ENCODE measurements at regions not wholly inside any gene's neighbourhood (a gene's known extent, or its start where the extent isn't known, plus 50 kb on each side); places are given as distances from the start of the nearest gene placed in this dataset.

DNA sequence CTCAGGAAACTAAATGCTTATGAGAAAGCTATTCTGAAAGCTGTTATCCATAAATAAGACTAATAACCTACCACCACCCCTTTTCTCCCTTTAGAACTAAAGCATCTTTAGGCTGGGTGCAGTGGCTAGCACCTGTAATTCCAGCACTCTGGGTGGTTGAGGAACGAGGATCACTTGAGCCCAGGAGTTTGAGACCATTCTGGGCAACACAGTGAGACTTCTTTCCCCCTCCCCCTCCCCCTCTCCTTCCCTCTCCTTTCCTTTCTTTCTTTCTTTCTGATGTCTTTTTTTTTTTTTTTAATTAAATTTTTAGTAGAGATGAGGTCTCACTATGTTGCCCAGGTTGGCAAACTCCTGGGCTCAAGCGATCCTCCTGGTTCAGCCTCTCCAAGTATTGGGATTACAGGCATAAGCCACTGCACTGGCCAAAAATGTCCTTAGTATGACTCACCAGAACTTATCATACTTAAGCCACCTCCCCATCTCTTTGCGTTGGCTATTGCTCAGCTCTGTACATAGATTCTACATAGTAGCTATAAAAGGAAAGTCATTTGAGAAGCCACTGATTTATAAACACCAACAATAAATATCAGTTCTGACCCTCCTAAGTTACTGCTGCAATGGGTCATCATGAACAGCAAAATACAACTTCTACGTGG lies 54.8 kb upstream of the SPDEF start (continued):
- TF ChIP-seq TEAD4 (IDR thresholded peaks at IDR 0.05; ENCODE audit: low read length) (peak; percentile 54; the same call in 1 of the 2 replicates), TEAD4 (CRISPR knock-in tag; IDR thresholded peaks at IDR 0.05; ENCODE audit: borderline replicate concordance) (no peak), JUND (IDR thresholded peaks at IDR 0.05; ENCODE audit: borderline replicate concordance, low read depth, low read length) (peak; percentile 97), JUND (tag; IDR thresholded peaks at IDR 0.05; ENCODE audit: borderline replicate concordance, low read depth, low read length) (peak; percentile 95), DPF2 (IDR thresholded peaks at IDR 0.05) (peak; percentile 95), ZKSCAN1 (IDR thresholded peaks at IDR 0.05; ENCODE audit: low read depth, low read length) (peak; percentile 80), SRF (CRISPR knock-in tag; IDR thresholded peaks at IDR 0.05) (peak in 1 of 2 experiments; percentile 80; a peak in 2 of 4 replicates), SMARCC2 (IDR thresholded peaks at IDR 0.05; ENCODE audit: low read depth) (peak; percentile 37), MEF2A (IDR thresholded peaks at IDR 0.05; ENCODE audit: control insufficient read depth, low read depth, low read length) (peak; percentile 70; the same call in 1 of the 2 replicates), BRD9 (IDR thresholded peaks at IDR 0.05; ENCODE audit: low read depth, partially characterized antibody) (peak; percentile 33), SMARCE1 (IDR thresholded peaks at IDR 0.05) (peak; percentile 88), TAL1 (IDR thresholded peaks at IDR 0.05) (0 out of 2 replicates have a peak, but pooled peaks have one; percentile 3), ZNF311 (CRISPR knock-in tag; IDR thresholded peaks at IDR 0.05) (no peak), ZNF197 (CRISPR knock-in tag; IDR thresholded peaks at IDR 0.05; ENCODE audit: low read depth) (0 out of 2 replicates have a peak, but pooled peaks have one; percentile 53), NFE2 (IDR thresholded peaks at IDR 0.05; ENCODE audit: low read depth) (peak; percentile 61; the same call in 1 of the 2 replicates), ZNF384 (IDR thresholded peaks at IDR 0.05; ENCODE audit: low read depth, low read length) (0 out of 2 replicates have a peak, but pooled peaks have one; percentile 7), SMARCA4 (IDR thresholded peaks at IDR 0.05) (peak; percentile 89)
- TF ChIP-seq, protein P1, sequence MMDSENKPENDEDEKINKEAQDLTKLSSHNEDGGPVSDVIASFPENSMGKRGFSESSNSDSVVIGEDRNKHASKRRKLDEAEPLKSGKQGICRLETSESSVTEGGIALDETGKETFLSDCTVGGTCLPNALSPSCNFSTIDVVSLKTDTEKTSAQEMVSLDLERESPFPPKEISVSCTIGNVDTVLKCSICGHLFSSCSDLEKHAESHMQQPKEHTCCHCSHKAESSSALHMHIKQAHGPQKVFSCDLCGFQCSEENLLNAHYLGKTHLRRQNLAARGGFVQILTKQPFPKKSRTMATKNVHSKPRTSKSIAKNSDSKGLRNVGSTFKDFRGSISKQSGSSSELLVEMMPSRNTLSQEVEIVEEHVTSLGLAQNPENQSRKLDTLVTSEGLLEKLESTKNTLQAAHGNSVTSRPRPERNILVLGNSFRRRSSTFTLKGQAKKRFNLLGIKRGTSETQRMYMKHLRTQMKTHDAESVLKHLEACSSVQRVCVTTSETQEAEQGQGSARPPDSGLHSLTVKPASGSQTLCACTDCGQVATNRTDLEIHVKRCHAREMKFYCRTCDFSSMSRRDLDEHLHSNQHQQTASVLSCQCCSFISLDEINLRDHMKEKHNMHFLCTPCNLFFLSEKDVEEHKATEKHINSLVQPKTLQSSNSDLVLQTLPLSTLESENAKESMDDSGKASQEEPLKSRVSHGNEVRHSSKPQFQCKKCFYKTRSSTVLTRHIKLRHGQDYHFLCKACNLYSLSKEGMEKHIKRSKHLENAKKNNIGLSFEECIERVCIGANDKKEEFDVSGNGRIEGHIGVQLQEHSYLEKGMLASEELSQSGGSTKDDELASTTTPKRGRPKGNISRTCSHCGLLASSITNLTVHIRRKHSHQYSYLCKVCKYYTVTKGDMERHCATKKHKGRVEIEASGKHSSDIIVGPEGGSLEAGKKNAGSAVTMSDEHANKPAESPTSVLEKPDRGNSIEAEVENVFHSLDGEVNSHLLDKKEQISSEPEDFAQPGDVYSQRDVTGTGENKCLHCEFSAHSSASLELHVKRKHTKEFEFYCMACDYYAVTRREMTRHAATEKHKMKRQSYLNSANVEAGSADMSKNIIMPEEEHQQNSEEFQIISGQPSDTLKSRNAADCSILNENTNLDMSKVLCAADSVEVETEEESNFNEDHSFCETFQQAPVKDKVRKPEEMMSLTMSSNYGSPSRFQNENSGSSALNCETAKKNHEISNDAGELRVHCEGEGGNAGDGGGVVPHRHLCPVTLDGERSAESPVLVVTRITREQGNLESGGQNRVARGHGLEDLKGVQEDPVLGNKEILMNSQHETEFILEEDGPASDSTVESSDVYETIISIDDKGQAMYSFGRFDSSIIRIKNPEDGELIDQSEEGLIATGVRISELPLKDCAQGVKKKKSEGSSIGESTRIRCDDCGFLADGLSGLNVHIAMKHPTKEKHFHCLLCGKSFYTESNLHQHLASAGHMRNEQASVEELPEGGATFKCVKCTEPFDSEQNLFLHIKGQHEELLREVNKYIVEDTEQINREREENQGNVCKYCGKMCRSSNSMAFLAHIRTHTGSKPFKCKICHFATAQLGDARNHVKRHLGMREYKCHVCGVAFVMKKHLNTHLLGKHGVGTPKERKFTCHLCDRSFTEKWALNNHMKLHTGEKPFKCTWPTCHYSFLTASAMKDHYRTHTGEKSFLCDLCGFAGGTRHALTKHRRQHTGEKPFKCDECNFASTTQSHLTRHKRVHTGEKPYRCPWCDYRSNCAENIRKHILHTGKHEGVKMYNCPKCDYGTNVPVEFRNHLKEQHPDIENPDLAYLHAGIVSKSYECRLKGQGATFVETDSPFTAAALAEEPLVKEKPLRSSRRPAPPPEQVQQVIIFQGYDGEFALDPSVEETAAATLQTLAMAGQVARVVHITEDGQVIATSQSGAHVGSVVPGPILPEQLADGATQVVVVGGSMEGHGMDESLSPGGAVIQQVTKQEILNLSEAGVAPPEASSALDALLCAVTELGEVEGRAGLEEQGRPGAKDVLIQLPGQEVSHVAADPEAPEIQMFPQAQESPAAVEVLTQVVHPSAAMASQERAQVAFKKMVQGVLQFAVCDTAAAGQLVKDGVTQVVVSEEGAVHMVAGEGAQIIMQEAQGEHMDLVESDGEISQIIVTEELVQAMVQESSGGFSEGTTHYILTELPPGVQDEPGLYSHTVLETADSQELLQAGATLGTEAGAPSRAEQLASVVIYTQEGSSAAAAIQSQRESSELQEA (IDR thresholded peaks at IDR 0.05; ENCODE audit: low read depth) = no peak
- TF ChIP-seq, protein P2, sequence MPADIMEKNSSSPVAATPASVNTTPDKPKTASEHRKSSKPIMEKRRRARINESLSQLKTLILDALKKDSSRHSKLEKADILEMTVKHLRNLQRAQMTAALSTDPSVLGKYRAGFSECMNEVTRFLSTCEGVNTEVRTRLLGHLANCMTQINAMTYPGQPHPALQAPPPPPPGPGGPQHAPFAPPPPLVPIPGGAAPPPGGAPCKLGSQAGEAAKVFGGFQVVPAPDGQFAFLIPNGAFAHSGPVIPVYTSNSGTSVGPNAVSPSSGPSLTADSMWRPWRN (IDR thresholded peaks at IDR 0.05; ENCODE audit: low read depth) = no peak; the same call in none of the 2 replicates
- TF ChIP-seq, protein P3, sequence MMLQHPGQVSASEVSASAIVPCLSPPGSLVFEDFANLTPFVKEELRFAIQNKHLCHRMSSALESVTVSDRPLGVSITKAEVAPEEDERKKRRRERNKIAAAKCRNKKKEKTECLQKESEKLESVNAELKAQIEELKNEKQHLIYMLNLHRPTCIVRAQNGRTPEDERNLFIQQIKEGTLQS (IDR thresholded peaks at IDR 0.05) = peak; percentile 94
- TF ChIP-seq, protein P3 (CRISPR knock-in tag; conservative IDR thresholded peaks at IDR 0.05) = no peak
